ENCODE measurements at regions not wholly inside any gene's neighbourhood (a gene's known extent, or its start where the extent isn't known, plus 50 kb on each side); places are given as distances from the start of the nearest gene placed in this dataset.

GRCh38 chr2:207437524-207438143, 92.1 kb upstream of the CREB1 start:
- TF ChIP-seq SIN3A (IDR thresholded peaks at IDR 0.05; ENCODE audit: borderline replicate concordance in 2 of 2, control insufficient read depth in 1 of 2, low read depth in 2 of 2, low read length in 2 of 2) (no peak), ZNF79 (CRISPR knock-in tag; IDR thresholded peaks at IDR 0.05; ENCODE audit: low read depth) (no peak), MTA1 (IDR thresholded peaks at IDR 0.05; ENCODE audit: borderline replicate concordance) (no peak), HDAC1 (IDR thresholded peaks at IDR 0.05) (no peak), MYC (IDR thresholded peaks at IDR 0.05; ENCODE audit: low read depth, low read length) (no peak), MYC (CRISPR knock-in tag; IDR thresholded peaks at IDR 0.05; ENCODE audit: borderline replicate concordance, low read depth) (no peak), MEIS2 (IDR thresholded peaks at IDR 0.05; ENCODE audit: partially characterized antibody) (no peak), TCF3 (CRISPR knock-in tag; IDR thresholded peaks at IDR 0.05) (no peak), ZNF121 (CRISPR knock-in tag; conservative IDR thresholded peaks at IDR 0.05) (no peak), POLR2AphosphoS5 (IDR thresholded peaks at IDR 0.05; ENCODE audit: control insufficient read depth, insufficient read depth, low read depth, low read length) (no peak), TCF7L2 (IDR thresholded peaks at IDR 0.05; ENCODE audit: low read depth, low read length) (no peak), ZFX (CRISPR knock-in tag; IDR thresholded peaks at IDR 0.05) (no peak), ZNF24 (IDR thresholded peaks at IDR 0.05) (no peak), ATF7 (IDR thresholded peaks at IDR 0.05) (no peak)

Measured in K562 (cell line).